ENCODE measurements at regions not wholly inside any gene's neighbourhood (a gene's known extent, or its start where the extent isn't known, plus 50 kb on each side); places are given as distances from the start of the nearest gene placed in this dataset.

DNA sequence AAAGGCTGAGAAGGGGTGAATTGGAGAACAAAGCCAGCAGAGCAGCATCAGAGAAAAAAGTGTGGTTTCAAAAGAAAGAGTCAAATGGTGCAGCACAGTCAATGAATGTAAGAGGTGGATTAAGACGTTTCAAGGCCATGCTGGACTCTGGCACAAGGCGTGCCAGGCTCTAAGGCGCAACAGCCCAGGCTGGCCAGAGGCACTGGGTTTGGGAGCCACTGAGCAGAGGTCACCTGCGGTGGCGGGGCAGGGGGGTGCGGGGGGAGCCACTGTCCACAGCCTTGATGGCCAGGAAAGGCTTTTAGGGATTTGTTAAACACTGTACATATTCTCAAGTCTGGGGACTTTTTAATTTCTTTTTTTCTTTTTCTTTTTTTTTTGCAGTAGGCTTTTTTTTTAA lies 222.5 kb upstream of the FAT1 start:
- DNase-seq (no peak), ATAC-seq (ENCODE audit: low FRiP score) (no peak)
- Histone ChIP-seq H3K4me1 (ENCODE audit: control insufficient read depth in 1 of 2, insufficient read depth in 2 of 2, low read length in 2 of 2) (no peaks in the 10 kb centered on the region), H3K27me3 (ENCODE audit: control insufficient read depth in 1 of 2, insufficient read depth in 2 of 2, low read length in 1 of 2) (no peaks in the 10 kb centered on the region), H3K9me3 (ENCODE audit: control insufficient read depth, low read length) (no peaks in the 10 kb centered on the region), H3K4me3 (ENCODE audit: low read length in 2 of 2) (no peak overlapping the region), H3K27ac (ENCODE audit: low read depth in 1 of 2, low read length in 2 of 2) (no peak overlapping the region), H3K36me3 (ENCODE audit: control insufficient read depth in 1 of 2, insufficient read depth in 2 of 2, low read length in 1 of 2) (no peaks in the 10 kb centered on the region)
- intact Hi-C loops (cut with DNase I): no loop called here
- WGBS, 2 donors: 88 to 91% methylated on average over 6 of the region's 6 CpGs

DNA sequence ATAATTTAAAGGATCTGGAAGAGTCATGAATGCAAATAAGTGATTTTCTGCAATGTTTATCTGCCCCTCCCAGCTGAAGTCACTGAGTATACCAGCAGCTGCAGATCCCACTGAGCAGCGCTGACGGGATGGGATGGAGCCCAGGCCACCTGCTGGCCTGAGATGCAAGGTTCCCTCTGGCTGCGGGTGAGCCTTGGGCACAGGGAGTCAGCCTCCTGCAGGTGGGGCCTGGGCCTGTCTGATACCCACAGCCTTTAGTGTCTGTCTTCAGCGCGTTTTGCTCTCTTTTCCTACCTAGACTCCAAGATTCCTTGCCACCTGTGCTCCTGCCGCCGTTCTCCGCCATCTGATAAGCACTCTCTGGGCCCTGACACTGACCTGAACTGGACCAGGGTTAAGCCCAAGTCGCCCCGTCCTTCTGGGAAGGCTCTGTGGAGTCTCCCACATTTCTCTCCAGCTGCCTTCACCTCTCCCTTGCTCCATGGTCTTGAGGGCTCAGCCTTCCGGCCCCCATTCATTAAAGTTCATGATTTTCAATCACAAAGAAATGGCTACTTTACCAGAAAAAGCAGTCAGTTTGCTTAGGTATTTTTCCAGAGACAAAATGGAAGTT lies 223.1 kb upstream of the FAT1 start:
- Histone ChIP-seq H3K36me3 (ENCODE audit: control insufficient read depth in 1 of 2, insufficient read depth in 2 of 2, low read length in 1 of 2) (no peaks in the 10 kb centered on the region), H3K4me3 (ENCODE audit: low read length in 2 of 2) (no peak overlapping the region), H3K27ac (ENCODE audit: low read depth in 1 of 2, low read length in 2 of 2) (no peak overlapping the region), H3K9me3 (ENCODE audit: control insufficient read depth, low read length) (no peaks in the 10 kb centered on the region), H3K4me1 (ENCODE audit: control insufficient read depth in 1 of 2, insufficient read depth in 2 of 2, low read length in 2 of 2) (no peaks in the 10 kb centered on the region), H3K27me3 (ENCODE audit: control insufficient read depth in 1 of 2, insufficient read depth in 2 of 2, low read length in 1 of 2) (no peaks in the 10 kb centered on the region)
- no peak for ATAC-seq (ENCODE audit: low FRiP score)
- no peak for DNase-seq
- WGBS, 2 donors: 93 to 94% methylated on average over 11 of the region's 11 CpGs
- intact Hi-C loops (cut with DNase I): no loop called here

DNA sequence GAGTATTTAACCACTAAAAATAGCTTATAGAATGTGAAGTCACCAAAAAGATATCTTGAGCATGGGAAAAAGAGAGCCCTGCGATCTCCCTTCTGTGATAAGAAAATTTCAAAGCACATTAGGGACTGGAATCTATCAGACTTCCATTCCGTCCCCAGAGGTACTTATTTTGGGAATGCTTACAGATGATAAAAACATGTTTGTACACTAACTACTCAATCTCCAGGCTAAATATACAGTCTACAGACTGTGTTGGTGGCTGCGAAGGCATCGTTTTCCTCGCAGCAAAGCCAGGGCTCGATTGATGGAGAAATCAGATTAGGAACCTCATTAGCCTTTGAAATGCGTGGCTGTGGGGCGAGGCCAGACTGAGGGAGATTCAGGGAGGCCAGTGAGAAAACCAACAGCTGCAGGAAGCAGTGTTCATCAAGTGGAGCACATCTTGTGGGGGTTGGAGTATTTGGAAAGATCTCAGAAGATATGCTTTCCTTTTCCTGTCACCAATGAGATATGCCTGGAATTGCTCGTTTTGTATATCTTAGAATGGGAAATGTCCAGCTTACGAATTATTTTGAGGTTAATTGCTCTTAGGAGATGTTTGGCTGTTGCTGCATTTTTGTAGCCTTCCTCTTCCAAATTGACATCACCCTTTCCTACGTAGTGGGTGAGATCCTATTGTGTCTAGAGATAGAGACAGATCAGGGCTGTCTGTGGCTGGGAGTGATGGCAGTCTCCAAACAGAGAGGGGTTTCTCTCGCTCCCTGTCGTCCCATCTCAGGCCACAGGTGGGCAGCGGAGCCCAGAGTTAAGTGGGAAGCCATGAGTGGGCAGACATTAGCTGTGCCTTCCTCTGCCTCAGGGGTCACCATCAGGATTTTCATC lies 224.9 kb upstream of the FAT1 start:
- Histone ChIP-seq H3K27ac (ENCODE audit: low read depth in 1 of 2, low read length in 2 of 2) (no peak overlapping the region), H3K9me3 (ENCODE audit: control insufficient read depth, low read length) (no peaks in the 10 kb centered on the region), H3K4me3 (ENCODE audit: low read length in 2 of 2) (no peak overlapping the region), H3K27me3 (ENCODE audit: control insufficient read depth in 1 of 2, insufficient read depth in 2 of 2, low read length in 1 of 2) (no peaks in the 10 kb centered on the region), H3K4me1 (ENCODE audit: control insufficient read depth in 1 of 2, insufficient read depth in 2 of 2, low read length in 2 of 2) (no peaks in the 10 kb centered on the region), H3K36me3 (ENCODE audit: control insufficient read depth in 1 of 2, insufficient read depth in 2 of 2, low read length in 1 of 2) (no peaks in the 10 kb centered on the region)
- 19% methylated on average over 14 of the region's 14 CpGs for WGBS, 2 donors
- ATAC-seq (ENCODE audit: low FRiP score) (peak; percentile 33), DNase-seq (no peak)
- intact Hi-C loops (cut with DNase I): no loop called here

DNA sequence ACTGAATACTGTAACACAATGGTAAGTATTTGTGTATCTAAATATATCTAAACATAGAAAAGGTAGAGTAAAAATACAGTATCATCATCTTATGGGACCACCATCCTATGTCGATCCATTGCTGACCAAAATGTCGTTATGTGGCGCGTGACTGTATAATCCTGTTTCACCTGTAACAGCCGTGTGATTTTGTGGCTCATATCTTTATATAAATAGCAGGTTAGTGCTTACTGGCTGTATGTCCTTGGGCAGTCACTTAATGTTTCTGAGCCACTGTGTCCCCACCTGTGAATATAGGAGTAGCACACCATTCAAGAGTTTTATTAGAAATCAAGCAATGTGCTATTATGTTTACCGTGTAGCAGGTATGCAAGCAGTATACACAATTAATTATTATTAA lies 226.2 kb upstream of the FAT1 start:
- H3K4me1 ChIP-seq (ENCODE audit: control insufficient read depth in 1 of 2, insufficient read depth in 2 of 2, low read length in 2 of 2): no peaks in the 10 kb centered on the region
- no peak overlapping the region for H3K4me3 ChIP-seq (ENCODE audit: low read length in 2 of 2)
- ATAC-seq (ENCODE audit: low FRiP score): no peak
- intact Hi-C loops (cut with DNase I): no loop called here
- 88 to 97% methylated on average over 6 of the region's 6 CpGs for WGBS, 2 donors
- no peak overlapping the region for H3K27ac ChIP-seq (ENCODE audit: low read depth in 1 of 2, low read length in 2 of 2)
- no peaks in the 10 kb centered on the region for H3K36me3 ChIP-seq (ENCODE audit: control insufficient read depth in 1 of 2, insufficient read depth in 2 of 2, low read length in 1 of 2)
- no peaks in the 10 kb centered on the region for H3K9me3 ChIP-seq (ENCODE audit: control insufficient read depth, low read length)
- no peak for DNase-seq
- H3K27me3 ChIP-seq (ENCODE audit: control insufficient read depth in 1 of 2, insufficient read depth in 2 of 2, low read length in 1 of 2): no peaks in the 10 kb centered on the region

DNA sequence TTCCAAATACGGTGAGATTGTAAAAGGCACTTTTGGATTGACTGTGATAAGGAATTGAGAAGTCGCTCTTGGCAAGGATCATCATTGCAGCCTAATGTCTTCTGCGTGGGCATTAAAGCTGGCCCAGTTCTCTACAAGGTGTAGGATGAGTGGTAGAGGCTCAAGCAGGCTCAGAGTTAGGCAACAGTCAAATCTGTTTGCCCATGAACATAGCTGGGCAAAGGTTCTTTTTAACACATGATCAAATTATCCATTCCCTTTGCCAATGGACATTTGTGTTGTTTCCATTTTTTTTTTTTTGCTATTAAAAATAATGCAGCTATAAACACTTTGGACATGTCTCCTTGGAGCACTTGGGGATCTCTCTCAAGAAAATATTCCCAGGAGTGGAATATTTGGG lies 229.1 kb upstream of the FAT1 start:
- no peak for ATAC-seq (ENCODE audit: low FRiP score)
- Histone ChIP-seq H3K36me3 (ENCODE audit: control insufficient read depth in 1 of 2, insufficient read depth in 2 of 2, low read length in 1 of 2) (no peaks in the 10 kb centered on the region), H3K4me3 (ENCODE audit: low read length in 2 of 2) (no peak overlapping the region), H3K4me1 (ENCODE audit: control insufficient read depth in 1 of 2, insufficient read depth in 2 of 2, low read length in 2 of 2) (no peaks in the 10 kb centered on the region), H3K9me3 (ENCODE audit: control insufficient read depth, low read length) (no peaks in the 10 kb centered on the region), H3K27ac (ENCODE audit: low read depth in 1 of 2, low read length in 2 of 2) (no peak overlapping the region), H3K27me3 (ENCODE audit: control insufficient read depth in 1 of 2, insufficient read depth in 2 of 2, low read length in 1 of 2) (no peaks in the 10 kb centered on the region)
- WGBS, 2 donors: 83 to 87% methylated on average over 3 of the region's 3 CpGs
- intact Hi-C loops (cut with DNase I): no loop called here
- DNase-seq: no peak

DNA sequence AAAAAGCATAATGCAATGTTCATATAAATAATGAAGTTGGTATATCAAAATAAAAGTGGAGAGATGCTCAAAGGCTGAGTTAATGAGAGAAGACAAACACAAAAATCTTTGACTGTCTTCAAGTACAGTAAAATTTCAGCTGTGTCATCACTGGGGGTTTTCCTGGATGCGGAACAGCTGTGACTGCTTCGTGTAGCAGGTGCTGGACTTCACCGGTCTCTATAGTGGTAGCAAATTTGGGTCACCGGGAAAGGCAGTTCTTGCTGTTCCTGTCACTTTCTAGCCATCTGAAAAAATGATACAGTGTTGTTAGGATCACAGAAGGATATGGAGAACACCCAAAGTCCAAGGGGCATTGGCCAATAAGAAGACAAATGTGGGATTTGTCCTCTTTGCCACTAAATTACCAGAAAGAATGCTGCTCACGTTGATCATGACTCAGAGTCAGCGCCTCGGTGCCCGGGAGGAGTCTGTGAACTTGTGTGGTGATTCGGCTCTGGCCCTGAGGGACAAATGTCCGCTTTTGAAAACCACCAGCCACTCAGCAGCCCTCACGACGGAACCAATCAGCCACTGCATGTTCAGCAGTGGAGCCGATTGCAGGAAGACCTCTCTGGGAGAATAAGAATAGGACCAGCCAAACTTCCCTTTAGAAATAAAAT lies 230.1 kb upstream of the FAT1 start:
- DNase-seq (peak in 1 of 2 donors; percentile 81), ATAC-seq (ENCODE audit: low FRiP score) (peak; percentile 60)
- no peaks in the 10 kb centered on the region for H3K4me1 ChIP-seq (ENCODE audit: control insufficient read depth in 1 of 2, insufficient read depth in 2 of 2, low read length in 2 of 2)
- WGBS, 2 donors: 72 to 89% methylated on average over 13 of the region's 13 CpGs
- no peaks in the 10 kb centered on the region for H3K9me3 ChIP-seq (ENCODE audit: control insufficient read depth, low read length)
- H3K36me3 ChIP-seq (ENCODE audit: control insufficient read depth in 1 of 2, insufficient read depth in 2 of 2, low read length in 1 of 2): no peaks in the 10 kb centered on the region
- H3K4me3 ChIP-seq (ENCODE audit: low read length in 2 of 2): no peak overlapping the region
- H3K27ac ChIP-seq (ENCODE audit: low read depth in 1 of 2, low read length in 2 of 2): no peak overlapping the region
- H3K27me3 ChIP-seq (ENCODE audit: control insufficient read depth in 1 of 2, insufficient read depth in 2 of 2, low read length in 1 of 2): no peaks in the 10 kb centered on the region
- intact Hi-C loops (cut with DNase I): no loop called here

DNA sequence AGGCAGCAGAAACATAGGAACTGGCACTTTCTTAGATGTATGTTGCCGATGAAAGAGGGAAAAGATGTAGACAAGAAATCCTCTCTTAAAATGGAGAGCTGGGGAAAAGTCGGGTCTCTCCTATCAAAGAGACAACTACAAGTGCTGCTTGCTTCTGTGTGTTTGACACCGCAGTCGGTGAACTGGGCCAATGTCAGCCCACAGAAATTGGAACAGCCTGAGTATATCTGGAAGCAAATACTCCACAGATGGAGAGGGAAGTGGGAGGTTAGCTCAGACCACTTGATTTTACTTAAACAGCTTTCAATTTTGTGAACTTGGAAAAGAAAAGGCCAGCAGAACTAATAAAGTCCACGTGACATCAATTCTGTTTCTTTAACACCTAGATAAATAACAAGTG lies 230.9 kb upstream of the FAT1 start:
- Histone ChIP-seq H3K27me3 (ENCODE audit: control insufficient read depth in 1 of 2, insufficient read depth in 2 of 2, low read length in 1 of 2) (no peaks in the 10 kb centered on the region), H3K36me3 (ENCODE audit: control insufficient read depth in 1 of 2, insufficient read depth in 2 of 2, low read length in 1 of 2) (no peaks in the 10 kb centered on the region), H3K27ac (ENCODE audit: low read depth in 1 of 2, low read length in 2 of 2) (no peak overlapping the region), H3K4me3 (ENCODE audit: low read length in 2 of 2) (no peak overlapping the region), H3K9me3 (ENCODE audit: control insufficient read depth, low read length) (no peaks in the 10 kb centered on the region), H3K4me1 (ENCODE audit: control insufficient read depth in 1 of 2, insufficient read depth in 2 of 2, low read length in 2 of 2) (no peaks in the 10 kb centered on the region)
- 34 to 37% methylated on average over 5 of the region's 5 CpGs for WGBS, 2 donors
- no peak for DNase-seq
- intact Hi-C loops (cut with DNase I): no loop called here
- ATAC-seq (ENCODE audit: low FRiP score): no peak

DNA sequence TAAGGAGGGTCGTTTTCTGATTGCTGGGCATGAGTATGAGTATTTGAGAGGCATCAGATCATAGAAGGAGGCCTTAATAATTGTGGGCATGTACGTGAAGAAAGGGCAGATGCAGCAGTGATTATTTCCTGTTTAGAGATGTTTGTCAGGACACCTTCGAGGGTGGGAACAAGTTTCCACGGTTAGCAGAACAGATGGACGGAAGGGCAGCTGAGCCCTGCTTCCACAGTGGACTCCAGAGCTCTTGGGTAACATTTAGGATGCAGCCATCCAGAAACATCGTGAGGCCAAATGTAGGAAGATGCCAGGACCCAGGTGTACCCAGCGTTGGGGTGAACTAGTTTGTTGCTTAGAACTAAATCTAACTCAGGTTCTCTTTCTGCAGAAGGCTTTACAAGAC lies 231.3 kb upstream of the FAT1 start:
- WGBS, 2 donors: 86 to 88% methylated on average over 7 of the region's 7 CpGs

More for the DNA sequence above, 231.3 kb upstream of the FAT1 start:
- Histone ChIP-seq H3K27ac (ENCODE audit: low read depth in 1 of 2, low read length in 2 of 2) (no peak overlapping the region), H3K4me3 (ENCODE audit: low read length in 2 of 2) (no peak overlapping the region), H3K27me3 (ENCODE audit: control insufficient read depth in 1 of 2, insufficient read depth in 2 of 2, low read length in 1 of 2) (no peaks in the 10 kb centered on the region), H3K4me1 (ENCODE audit: control insufficient read depth in 1 of 2, insufficient read depth in 2 of 2, low read length in 2 of 2) (no peaks in the 10 kb centered on the region), H3K36me3 (ENCODE audit: control insufficient read depth in 1 of 2, insufficient read depth in 2 of 2, low read length in 1 of 2) (no peaks in the 10 kb centered on the region), H3K9me3 (ENCODE audit: control insufficient read depth, low read length) (no peaks in the 10 kb centered on the region)
- ATAC-seq (ENCODE audit: low FRiP score) (no peak), DNase-seq (no peak)
- intact Hi-C loops (cut with DNase I): no loop called here

Data from aorta (tissue), 5 donors.